ENCODE measurements at regions not wholly inside any gene's neighbourhood (a gene's known extent, or its start where the extent isn't known, plus 50 kb on each side); places are given as distances from the start of the nearest gene placed in this dataset.

- H2AFZ ChIP-seq (ENCODE audit: control insufficient read depth, low read length), result no peak overlapping the region
- no peaks in the 10 kb centered on the region for H3K27me3 ChIP-seq (ENCODE audit: control insufficient read depth, extremely low read depth, insufficient read depth, low read length)
- no peak for FAIRE-seq
These were observed 508.3 kb downstream of the DMRTA1 start for GRCh38 chr9:22954964-22955363.

GRCh38 chr9:22969350-22969979 lies 522.8 kb downstream of the DMRTA1 start:
- no peaks in the 10 kb centered on the region for H3K4me1 ChIP-seq (ENCODE audit: control insufficient read depth, extremely low read depth, insufficient read depth, low read length)
- no peak for TF ChIP-seq EZH2 (IDR thresholded peaks at IDR 0.05; ENCODE audit: low read length)
- TF ChIP-seq CTCF (optimal IDR thresholded peaks at IDR 0.05 in 1 of 3, IDR thresholded peaks at IDR 0.05 in 1 of 3, conservative IDR thresholded peaks at IDR 0.05 in 1 of 3; ENCODE audit: extremely low read depth in 1 of 3, insufficient read depth in 2 of 3, low read length in 3 of 3), result no peak
- no peaks in the 10 kb centered on the region for H3K27me3 ChIP-seq (ENCODE audit: control insufficient read depth, extremely low read depth, insufficient read depth, low read length)
- H3K4me3 ChIP-seq (ENCODE audit: control insufficient read depth in 2 of 3, extremely low read depth in 1 of 3, insufficient read depth in 2 of 3, low read depth in 1 of 3, low read length in 3 of 3), result no peak overlapping the region
- H3K9me3 ChIP-seq (ENCODE audit: control insufficient read depth, low read depth, low read length), result no peaks in the 10 kb centered on the region
- no peak overlapping the region for H3K4me2 ChIP-seq (ENCODE audit: control insufficient read depth, extremely low read depth, insufficient read depth, low read depth, low read length)
- FAIRE-seq (no peak), DNase-seq (ENCODE audit: low read depth, low spot score) (no peak)
- H3K9ac ChIP-seq (ENCODE audit: control insufficient read depth, extremely low read depth, insufficient read depth, low read length), result no peak overlapping the region
- H3K36me3 ChIP-seq (ENCODE audit: control insufficient read depth in 2 of 2, extremely low read depth in 1 of 2, insufficient read depth in 2 of 2, low read length in 2 of 2), result no peaks in the 10 kb centered on the region
- no peaks in the 10 kb centered on the region for H4K20me1 ChIP-seq (ENCODE audit: control insufficient read depth, extremely low read depth, insufficient read depth, low read length)
- no peaks in the 10 kb centered on the region for H3K79me2 ChIP-seq (ENCODE audit: control insufficient read depth, insufficient read depth, low read length)
- dilution Hi-C loops (cut with MboI; ENCODE audit: extremely low pct_ligation_motif_present, low sequenced_read_pairs), result no loop called here
- H3K9me1 ChIP-seq (ENCODE audit: control insufficient read depth, extremely low read depth, insufficient read depth, low read length), result no peaks in the 10 kb centered on the region
- H3K27ac ChIP-seq (ENCODE audit: control insufficient read depth, insufficient read depth, low read length), result no peak overlapping the region
- H2AFZ ChIP-seq (ENCODE audit: control insufficient read depth, low read length), result no peak overlapping the region

More at GRCh38 chr9:22954964-22955363, 508.3 kb downstream of the DMRTA1 start:
- TF ChIP-seq EZH2 (IDR thresholded peaks at IDR 0.05; ENCODE audit: low read length), result no peak
- TF ChIP-seq CTCF (optimal IDR thresholded peaks at IDR 0.05 in 1 of 3, IDR thresholded peaks at IDR 0.05 in 1 of 3, conservative IDR thresholded peaks at IDR 0.05 in 1 of 3; ENCODE audit: extremely low read depth in 1 of 3, insufficient read depth in 2 of 3, low read length in 3 of 3), result no peak
- H3K36me3 ChIP-seq (ENCODE audit: control insufficient read depth in 2 of 2, extremely low read depth in 1 of 2, insufficient read depth in 2 of 2, low read length in 2 of 2), result no peaks in the 10 kb centered on the region
- no peak overlapping the region for H3K4me3 ChIP-seq (ENCODE audit: control insufficient read depth in 2 of 3, extremely low read depth in 1 of 3, insufficient read depth in 2 of 3, low read depth in 1 of 3, low read length in 3 of 3)
- no peaks in the 10 kb centered on the region for H4K20me1 ChIP-seq (ENCODE audit: control insufficient read depth, extremely low read depth, insufficient read depth, low read length)
- dilution Hi-C loops (cut with MboI; ENCODE audit: extremely low pct_ligation_motif_present, low sequenced_read_pairs), result no loop called here
- H3K79me2 ChIP-seq (ENCODE audit: control insufficient read depth, insufficient read depth, low read length), result no peaks in the 10 kb centered on the region
- H3K4me1 ChIP-seq (ENCODE audit: control insufficient read depth, extremely low read depth, insufficient read depth, low read length), result no peaks in the 10 kb centered on the region
- H3K9ac ChIP-seq (ENCODE audit: control insufficient read depth, extremely low read depth, insufficient read depth, low read length), result no peak overlapping the region
- DNase-seq (ENCODE audit: low read depth, low spot score), result no peak
- H3K4me2 ChIP-seq (ENCODE audit: control insufficient read depth, extremely low read depth, insufficient read depth, low read depth, low read length), result no peak overlapping the region
- no peaks in the 10 kb centered on the region for H3K9me3 ChIP-seq (ENCODE audit: control insufficient read depth, low read depth, low read length)
- no peak overlapping the region for H3K27ac ChIP-seq (ENCODE audit: control insufficient read depth, insufficient read depth, low read length)
- H3K9me1 ChIP-seq (ENCODE audit: control insufficient read depth, extremely low read depth, insufficient read depth, low read length), result no peaks in the 10 kb centered on the region
